RWPE1 (cell line): ENCODE measurements at regions not wholly inside any gene's neighbourhood (a gene's known extent, or its start where the extent isn't known, plus 50 kb on each side); places are given as distances from the start of the nearest gene placed in this dataset.
"Not testable (repeated sequence)": the region's sequence is repeated elsewhere in the genome, so short reads cannot be mapped to it uniquely, and the experiment has no call there.

Source experiments
- CTCF ChIA-PET: fragments of 350-600 bp; sonication (Branson Sonifier 250); formaldehyde crosslinking; extraction: SDS; loops from one replicate; lab custom pipeline; 2021; lab: Yijun Ruan, JAX
- POLR2A ChIA-PET: fragments of 400-600 bp; formaldehyde crosslinking; extraction: SDS; loops from one replicate; lab custom pipeline; 2020; ENCODE audit warnings: antibody characterized with exemption; ENCODE audit not compliant: low non-redundant PET; lab: Yijun Ruan, JAX
- DNase-seq: peaks from one replicate; pipeline ENCODE4 v3.0.0; 2012; ENCODE audit warnings: low spot score
- H3K27ac ChIP-seq: fragments of 450-650 bp; 2 replicates; pipeline ENCODE4 v1.5.1; 2017
- TF ChIP-seq, protein P1 (sequence below): fragments of 450-650 bp; conservative IDR thresholded peaks from 2 replicates; pipeline ENCODE4 v1.5.1; 2017; ENCODE audit warnings: low read depth, mild to moderate bottlenecking

- TF ChIP-seq, protein P1, sequence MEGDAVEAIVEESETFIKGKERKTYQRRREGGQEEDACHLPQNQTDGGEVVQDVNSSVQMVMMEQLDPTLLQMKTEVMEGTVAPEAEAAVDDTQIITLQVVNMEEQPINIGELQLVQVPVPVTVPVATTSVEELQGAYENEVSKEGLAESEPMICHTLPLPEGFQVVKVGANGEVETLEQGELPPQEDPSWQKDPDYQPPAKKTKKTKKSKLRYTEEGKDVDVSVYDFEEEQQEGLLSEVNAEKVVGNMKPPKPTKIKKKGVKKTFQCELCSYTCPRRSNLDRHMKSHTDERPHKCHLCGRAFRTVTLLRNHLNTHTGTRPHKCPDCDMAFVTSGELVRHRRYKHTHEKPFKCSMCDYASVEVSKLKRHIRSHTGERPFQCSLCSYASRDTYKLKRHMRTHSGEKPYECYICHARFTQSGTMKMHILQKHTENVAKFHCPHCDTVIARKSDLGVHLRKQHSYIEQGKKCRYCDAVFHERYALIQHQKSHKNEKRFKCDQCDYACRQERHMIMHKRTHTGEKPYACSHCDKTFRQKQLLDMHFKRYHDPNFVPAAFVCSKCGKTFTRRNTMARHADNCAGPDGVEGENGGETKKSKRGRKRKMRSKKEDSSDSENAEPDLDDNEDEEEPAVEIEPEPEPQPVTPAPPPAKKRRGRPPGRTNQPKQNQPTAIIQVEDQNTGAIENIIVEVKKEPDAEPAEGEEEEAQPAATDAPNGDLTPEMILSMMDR = no peak
- ChIA-PET POLR2A (no interaction called here), CTCF (no interaction called here)
- DNase-seq = no peak
- H3K27ac ChIP-seq = no peak overlapping the region
These were observed 398.1 kb upstream of the API5 start for GRCh38 chr11:42913731-42914130.

DNA sequence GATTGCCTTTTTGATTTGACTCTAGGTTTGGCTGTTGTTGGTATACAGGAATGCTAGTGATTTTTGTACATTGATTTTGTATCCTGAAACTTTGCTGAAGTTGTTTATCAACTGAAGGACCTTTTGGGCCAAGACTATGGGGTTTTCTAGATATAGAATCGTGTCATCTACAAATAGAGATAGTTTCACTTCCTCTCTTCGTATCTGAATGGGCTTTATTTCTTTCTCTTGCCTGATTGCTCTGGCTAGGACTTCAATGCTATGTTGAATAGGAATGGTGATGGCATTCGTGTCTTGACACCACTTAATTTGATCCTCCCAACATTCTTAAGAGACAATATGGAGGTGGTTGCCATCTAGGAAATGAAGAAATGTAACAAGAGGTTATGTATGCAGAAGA lies 388.1 kb upstream of the API5 start:
- DNase-seq = no peak
- TF ChIP-seq, protein P1 = no peak
- no peak overlapping the region for H3K27ac ChIP-seq
- ChIA-PET POLR2A (no interaction called here), CTCF (no interaction called here)

DNA sequence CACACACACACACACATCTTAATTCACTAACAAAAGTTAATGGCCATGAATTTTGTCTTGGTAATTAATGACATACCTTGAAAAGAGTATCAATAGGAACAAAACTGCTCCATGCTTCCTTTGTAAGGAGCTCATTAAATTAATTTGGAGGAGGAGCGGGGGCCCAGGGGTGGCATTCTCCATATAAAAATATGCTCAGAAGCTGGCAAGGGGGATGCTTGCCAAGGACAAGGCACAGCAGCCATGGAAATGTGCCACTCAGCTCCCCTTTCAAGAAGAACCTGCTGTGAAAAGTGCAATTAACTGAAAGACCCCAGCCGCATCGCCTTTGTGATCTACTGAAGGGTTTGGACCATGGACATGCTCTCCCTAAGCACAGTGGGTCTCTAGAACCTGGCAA lies 385.9 kb upstream of the API5 start:
- H3K27ac ChIP-seq = no peak overlapping the region
- no peak for DNase-seq
- TF ChIP-seq, protein P1 = no peak
- CTCF ChIA-PET = no interaction called here
- POLR2A ChIA-PET = no interaction called here

DNA sequence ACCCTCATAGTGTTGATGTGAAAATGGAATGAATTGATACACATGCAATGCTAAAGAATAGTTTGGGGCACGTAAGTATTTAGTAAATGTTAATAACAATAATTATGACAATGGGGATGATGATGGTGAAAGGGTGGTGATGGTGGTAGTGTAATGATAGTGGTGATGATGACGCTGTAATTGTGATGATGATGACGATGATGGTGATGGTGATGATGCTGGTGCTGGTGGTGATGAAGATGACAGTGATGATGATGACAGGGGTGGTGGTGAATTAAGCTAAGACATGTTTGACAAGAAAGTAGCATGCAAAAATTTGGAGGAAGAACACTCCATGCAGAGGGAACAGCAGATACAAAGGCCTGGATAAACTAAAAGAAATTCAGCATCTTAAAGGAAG lies 364.4 kb upstream of the API5 start:
- CTCF ChIA-PET = no interaction called here
- no peak for DNase-seq
- POLR2A ChIA-PET = no interaction called here
- TF ChIP-seq, protein P1 = no peak
- H3K27ac ChIP-seq = no peak overlapping the region

GRCh38 chr11:42949738-42950376 lies 361.9 kb upstream of the API5 start:
- H3K27ac ChIP-seq, CTCF ChIA-PET, POLR2A ChIA-PET, DNase-seq: not testable (repeated sequence)

GRCh38 chr11:42951266-42951665 lies 360.5 kb upstream of the API5 start:
- CTCF ChIA-PET = no interaction called here
- no peak overlapping the region for H3K27ac ChIP-seq
- no peak for DNase-seq
- POLR2A ChIA-PET = no interaction called here
- TF ChIP-seq, protein P1 = no peak

DNA sequence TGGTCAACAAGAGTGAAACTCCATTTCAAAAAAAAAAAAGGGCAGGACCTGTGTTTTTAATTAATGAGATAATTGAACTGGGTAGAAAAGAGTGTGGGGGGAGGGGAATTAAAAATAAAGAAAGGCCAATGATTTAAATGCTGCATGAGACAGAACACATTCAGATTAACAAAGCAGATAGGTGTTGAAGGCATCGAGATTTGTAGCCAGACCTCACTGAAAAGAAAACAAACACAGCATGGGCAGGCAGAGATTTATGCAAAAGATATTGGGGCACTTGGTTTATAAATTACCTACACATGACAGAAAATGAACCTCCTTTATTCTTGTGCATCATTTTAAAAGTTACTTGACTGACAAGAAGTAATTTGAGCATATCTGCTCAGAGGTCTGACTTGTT lies 354.0 kb upstream of the API5 start:
- TF ChIP-seq, protein P1 = no peak
- CTCF ChIA-PET = no interaction called here
- no peak overlapping the region for H3K27ac ChIP-seq

More for the DNA sequence above, 354.0 kb upstream of the API5 start:
- no peak for DNase-seq
- POLR2A ChIA-PET = no interaction called here
